GM21381 (cell line): ENCODE measurements at regions not wholly inside any gene's neighbourhood (a gene's known extent, or its start where the extent isn't known, plus 50 kb on each side); places are given as distances from the start of the nearest gene placed in this dataset.

ENCODE experiments used
- ATAC-seq: cut with Tn5 transposase; IDR thresholded peaks from one replicate; pipeline ENCODE4 v1.9.1; 2021; ENCODE audit warnings: mild to moderate bottlenecking, moderate library complexity; ENCODE audit not compliant: unreplicated experiment

GRCh38 chr14:96637521-96637920, 135.3 kb downstream of the PAPOLA start:
- no peak for ATAC-seq

- ATAC-seq, result no peak
Observed at GRCh38 chr14:96638041-96638855, 136.1 kb downstream of the PAPOLA start.

GRCh38 chr14:96639550-96639949, 137.4 kb downstream of the PAPOLA start:
- ATAC-seq, result no peak

- ATAC-seq, result no peak
Observed at GRCh38 chr14:96648506-96649326, 146.5 kb downstream of the PAPOLA start.

GRCh38 chr14:96649327-96649601, 147.1 kb downstream of the PAPOLA start:
- no peak for ATAC-seq

GRCh38 chr14:96653597-96653996, 143.6 kb upstream of the VRK1 start:
- ATAC-seq, result no peak

- no peak for ATAC-seq
Observed at GRCh38 chr14:96658611-96659010, 138.6 kb upstream of the VRK1 start.

- ATAC-seq, result no peak
Observed at GRCh38 chr14:96660123-96660522, 137.1 kb upstream of the VRK1 start.

GRCh38 chr14:96660667-96661066, 136.5 kb upstream of the VRK1 start:
- no peak for ATAC-seq

- no peak for ATAC-seq
Observed at GRCh38 chr14:96661244-96661969, 135.8 kb upstream of the VRK1 start.

- ATAC-seq, result no peak
Observed at GRCh38 chr14:96662116-96662970, 134.8 kb upstream of the VRK1 start.

GRCh38 chr14:96663076-96663475, 134.1 kb upstream of the VRK1 start:
- ATAC-seq, result no peak

- ATAC-seq, result no peak
Observed at GRCh38 chr14:96663491-96664067, 133.6 kb upstream of the VRK1 start.

GRCh38 chr14:96666088-96666487, 131.1 kb upstream of the VRK1 start:
- ATAC-seq, result no peak

GRCh38 chr14:96670391-96670790, 126.8 kb upstream of the VRK1 start:
- no peak for ATAC-seq

- ATAC-seq, result no peak
Observed at GRCh38 chr14:96671218-96671617, 126.0 kb upstream of the VRK1 start.

- ATAC-seq, result no peak
Observed at GRCh38 chr14:96673706-96674105, 123.5 kb upstream of the VRK1 start.

GRCh38 chr14:96674121-96674520, 123.1 kb upstream of the VRK1 start:
- ATAC-seq, result no peak

GRCh38 chr14:96676166-96676565, 121.0 kb upstream of the VRK1 start:
- ATAC-seq, result no peak

GRCh38 chr14:96681829-96682228, 115.4 kb upstream of the VRK1 start:
- ATAC-seq, result no peak
